T-cell (primary cell): ENCODE measurements at regions not wholly inside any gene's neighbourhood (a gene's known extent, or its start where the extent isn't known, plus 50 kb on each side); places are given as distances from the start of the nearest gene placed in this dataset.

Source experiments
- ATAC-seq, 4 experiments: fragments of 200-7000 bp in 3 of 4; fragments of 150-1000 bp in 1 of 4; cut with Tn5 transposase; replicated peaks in 1 of 4; 1 replicate in 3 of 4; 2 replicates in 1 of 4; pipeline ENCODE4 v1.10.0; 2021; ENCODE audit warnings: moderate library complexity in 3 of 4, mild to moderate bottlenecking in 2 of 4, moderate number of reproducible peaks in 1 of 4
- CTCF ChIA-PET, 2 donors: fragments of 300-600 bp; sonication (Branson Sonifier 250); formaldehyde crosslinking; loops; one replicate each; lab custom pipeline; 2022; ENCODE audit warnings: antibody characterized with exemption in 2 of 2; lab: Charles Lee
- POLR2A ChIA-PET, 2 donors: fragments of 300-600 bp; sonication (Branson Sonifier 250); formaldehyde crosslinking; loops; one replicate each; lab custom pipeline; 2022; ENCODE audit warnings: antibody characterized with exemption in 2 of 2; lab: Charles Lee
- DNase-seq, 35 experiments: peaks; one replicate each; pipeline versions ENCODE4 v3.0.0 to v3.0.0-alpha.2; 2013 to 2023
- H3K27ac ChIP-seq: one replicate; pipeline ENCODE4 v1.5.1; 2013; ENCODE audit warnings: low read length
- H3K27me3 ChIP-seq, 2 experiments: replicated peaks in 1 of 2; 1 replicate in 1 of 2; 2 replicates in 1 of 2; pipeline versions ENCODE4 v1.6.1 to v1.7.0; 2013; ENCODE audit warnings: low read length in 1 of 2, mixed read lengths in 1 of 2; ENCODE audit not compliant: control insufficient read depth in 2 of 2, insufficient read depth in 2 of 2; ENCODE audit errors: extremely low read depth in 1 of 2
- H3K36me3 ChIP-seq, 2 donors: 1 replicate in 1 of 2; 2 replicates in 1 of 2; pipeline versions ENCODE4 v1.6.1 to v1.7.0; 2013; ENCODE audit warnings: low read length in 1 of 2; ENCODE audit not compliant: control insufficient read depth in 2 of 2, insufficient read depth in 1 of 2; ENCODE audit errors: extremely low read depth in 1 of 2
- H3K4me1 ChIP-seq, 2 experiments: 1 replicate in 1 of 2; 2 replicates in 1 of 2; pipeline versions ENCODE4 v1.6.1 to v1.7.0; 2013; ENCODE audit warnings: low read length in 2 of 2, mixed read lengths in 1 of 2; ENCODE audit not compliant: insufficient read depth in 2 of 2, control insufficient read depth in 1 of 2; ENCODE audit errors: extremely low read depth in 1 of 2
- H3K4me3 ChIP-seq, 2 donors: 1 replicate in 1 of 2; 2 replicates in 1 of 2; pipeline versions ENCODE4 v1.5.1 to v1.7.0; 2013; ENCODE audit warnings: mild to moderate bottlenecking in 2 of 2, low read length in 1 of 2, moderate library complexity in 1 of 2; ENCODE audit not compliant: control insufficient read depth in 1 of 2; ENCODE audit errors: extremely low read depth in 1 of 2
- H3K9me3 ChIP-seq: 2 replicates; pipeline ENCODE4 v1.7.0; 2013
- H3K27ac Mint-ChIP-seq, 2 donors: one replicate each; pipeline ENCODE4 v1.8.0; 2020 to 2021; ENCODE audit warnings: mild to moderate bottlenecking in 2 of 2, mixed read lengths in 2 of 2
- H3K27me3 Mint-ChIP-seq, 2 donors: one replicate each; pipeline ENCODE4 v1.8.0; 2021 to 2022; ENCODE audit warnings: mixed read lengths in 2 of 2
- H3K36me3 Mint-ChIP-seq: one replicate; pipeline ENCODE4 v1.8.0; 2021; ENCODE audit warnings: mixed read lengths
- H3K4me1 Mint-ChIP-seq, 3 donors: one replicate each; pipeline ENCODE4 v1.8.0; 2020 to 2022; ENCODE audit warnings: mixed read lengths in 3 of 3, mild to moderate bottlenecking in 1 of 3
- H3K4me3 Mint-ChIP-seq, 3 donors: one replicate each; pipeline ENCODE4 v1.8.0; 2020 to 2022; ENCODE audit warnings: mild to moderate bottlenecking in 3 of 3, mixed read lengths in 3 of 3, moderate library complexity in 3 of 3
- H3K9me3 Mint-ChIP-seq, 3 donors: one replicate each; pipeline ENCODE4 v1.8.0; 2020 to 2022; ENCODE audit warnings: mixed read lengths in 3 of 3
- WGBS: methylation state at CpG from one replicate; pipeline ENCODE4 v1.1.5; 2013; ENCODE audit warnings: missing lambda C conversion rate; ENCODE audit not compliant: insufficient coverage; 5-methylcytosine and 5-hydroxymethylcytosine counted together

GRCh38 chr18:45539491-45539891 lies 75.8 kb upstream of the SLC14A2 start:
- Mint-ChIP-seq H3K4me1 (no peaks in the 10 kb centered on the region), H3K27ac (no peak overlapping the region), H3K27me3 (peaks cover 21 to 24% of the 10 kb centered on the region in 2 donors), H3K4me3 (no peak overlapping the region), H3K9me3 (peaks cover 4 to 7% (median 6%) of the 10 kb centered on the region in 3 donors), H3K36me3 (no peaks in the 10 kb centered on the region)
- CTCF ChIA-PET = no interaction called here
- Histone ChIP-seq H3K36me3 (no peaks in the 10 kb centered on the region), H3K4me1 (no peaks in the 10 kb centered on the region), H3K27ac (no peak overlapping the region), H3K9me3 (no peaks in the 10 kb centered on the region), H3K4me3 (no peak overlapping the region), H3K27me3 (peaks cover 0 to 8% of the 10 kb centered on the region in 2 experiments)
- 56% methylated on average over 2 of the region's 5 CpGs for WGBS
- ATAC-seq (no peak), DNase-seq (no peak)
- POLR2A ChIA-PET = no interaction called here

GRCh38 chr18:45540125-45540524 lies 75.2 kb upstream of the SLC14A2 start:
- Mint-ChIP-seq H3K4me3 (no peak overlapping the region), H3K4me1 (no peaks in the 10 kb centered on the region), H3K9me3 (peaks cover 4 to 7% (median 6%) of the 10 kb centered on the region in 3 donors), H3K36me3 (no peaks in the 10 kb centered on the region), H3K27me3 (peaks cover 18 to 21% of the 10 kb centered on the region in 2 donors), H3K27ac (no peak overlapping the region)
- 87% methylated on average over 6 of the region's 7 CpGs for WGBS
- Histone ChIP-seq H3K27me3 (peaks cover 0 to 8% of the 10 kb centered on the region in 2 experiments), H3K36me3 (no peaks in the 10 kb centered on the region), H3K4me1 (no peaks in the 10 kb centered on the region), H3K4me3 (no peak overlapping the region), H3K9me3 (no peaks in the 10 kb centered on the region), H3K27ac (no peak overlapping the region)
- DNase-seq = no peak
- ATAC-seq = no peak
- ChIA-PET CTCF (no interaction called here), POLR2A (no interaction called here)

GRCh38 chr18:45541421-45541820 lies 73.9 kb upstream of the SLC14A2 start:
- Mint-ChIP-seq H3K36me3 (no peaks in the 10 kb centered on the region), H3K27me3 (peaks cover 8 to 9% of the 10 kb centered on the region in 2 donors), H3K9me3 (peaks cover 4 to 7% (median 6%) of the 10 kb centered on the region in 3 donors), H3K27ac (no peak overlapping the region), H3K4me3 (no peak overlapping the region), H3K4me1 (no peaks in the 10 kb centered on the region)
- Histone ChIP-seq H3K27me3 (peaks cover 0 to 5% of the 10 kb centered on the region in 2 experiments), H3K9me3 (no peaks in the 10 kb centered on the region), H3K36me3 (no peaks in the 10 kb centered on the region), H3K4me1 (no peaks in the 10 kb centered on the region), H3K27ac (no peak overlapping the region), H3K4me3 (no peak overlapping the region)
- ATAC-seq (no peak), DNase-seq (no peak)
- POLR2A ChIA-PET = no interaction called here
- 100% methylated on average over 1 of the region's 2 CpGs for WGBS
- CTCF ChIA-PET = no interaction called here

GRCh38 chr18:45542043-45542442 lies 73.2 kb upstream of the SLC14A2 start:
- peaks cover 4 to 7% (median 6%) of the 10 kb centered on the region in 3 donors for H3K9me3 Mint-ChIP-seq
- H3K27me3 Mint-ChIP-seq = peaks cover 4 to 6% of the 10 kb centered on the region in 2 donors
- DNase-seq (no peak), ATAC-seq (no peak)
- Histone ChIP-seq H3K4me3 (no peak overlapping the region), H3K36me3 (no peaks in the 10 kb centered on the region), H3K9me3 (no peaks in the 10 kb centered on the region), H3K4me1 (no peaks in the 10 kb centered on the region), H3K27ac (no peak overlapping the region), H3K27me3 (peaks cover 0 to 5% of the 10 kb centered on the region in 2 experiments)
- no peaks in the 10 kb centered on the region for H3K36me3 Mint-ChIP-seq
- 85% methylated on average over 5 of the region's 5 CpGs for WGBS
- no peaks in the 10 kb centered on the region for H3K4me1 Mint-ChIP-seq
- no peak overlapping the region for H3K27ac Mint-ChIP-seq
- H3K4me3 Mint-ChIP-seq = no peak overlapping the region
- ChIA-PET POLR2A (no interaction called here), CTCF (no interaction called here)

- Histone ChIP-seq H3K27ac (no peak overlapping the region), H3K27me3 (peaks cover 0 to 4% of the 10 kb centered on the region in 2 experiments), H3K4me3 (no peak overlapping the region), H3K4me1 (no peaks in the 10 kb centered on the region), H3K36me3 (no peaks in the 10 kb centered on the region), H3K9me3 (no peaks in the 10 kb centered on the region)
- WGBS = 67% methylated on average over 2 of the region's 4 CpGs
- H3K9me3 Mint-ChIP-seq = no peaks in the 10 kb centered on the region
- no peak overlapping the region for H3K4me3 Mint-ChIP-seq
- DNase-seq = no peak
- POLR2A ChIA-PET = no interaction called here
- no peak overlapping the region for H3K27ac Mint-ChIP-seq
- peaks cover 23 to 24% of the 10 kb centered on the region in 2 donors for H3K27me3 Mint-ChIP-seq
- CTCF ChIA-PET = no interaction called here
- no peak for ATAC-seq
- no peaks in the 10 kb centered on the region for H3K4me1 Mint-ChIP-seq
- H3K36me3 Mint-ChIP-seq = no peaks in the 10 kb centered on the region
Measured at GRCh38 chr18:45547910-45548309, 67.4 kb upstream of the SLC14A2 start.

- CTCF ChIA-PET = no interaction called here
- Histone ChIP-seq H3K9me3 (no peaks in the 10 kb centered on the region), H3K27ac (no peak overlapping the region), H3K4me3 (no peak overlapping the region), H3K36me3 (no peaks in the 10 kb centered on the region), H3K4me1 (no peaks in the 10 kb centered on the region), H3K27me3 (peaks cover 0 to 4% of the 10 kb centered on the region in 2 experiments)
- Mint-ChIP-seq H3K9me3 (no peaks in the 10 kb centered on the region), H3K27me3 (peaks cover 23% of the 10 kb centered on the region in 2 donors), H3K36me3 (no peaks in the 10 kb centered on the region), H3K4me1 (no peaks in the 10 kb centered on the region), H3K27ac (no peak overlapping the region), H3K4me3 (no peak overlapping the region)
- no CpG with 5 or more reads among the region's 1 CpG for WGBS
- no peak for DNase-seq
- POLR2A ChIA-PET = no interaction called here
- ATAC-seq = no peak
Measured at GRCh38 chr18:45548614-45549013, 66.7 kb upstream of the SLC14A2 start.

- H3K27me3 Mint-ChIP-seq = peaks cover 22 to 23% of the 10 kb centered on the region in 2 donors
- POLR2A ChIA-PET = interaction anchor here in 1 of 2 donors (0.6 kb wide), 1 partner anchor 814 kb away, joined by 5 read pairs; no protein-coding TSS in a partner anchor
Measured at GRCh38 chr18:45549290-45549689, 66.0 kb upstream of the SLC14A2 start.

More at GRCh38 chr18:45549290-45549689, 66.0 kb upstream of the SLC14A2 start:
- H3K36me3 ChIP-seq = no peaks in the 10 kb centered on the region
- no peaks in the 10 kb centered on the region for H3K9me3 Mint-ChIP-seq
- H3K27ac ChIP-seq = no peak overlapping the region
- no peaks in the 10 kb centered on the region for H3K4me1 ChIP-seq
- H3K27ac Mint-ChIP-seq = no peak overlapping the region
- H3K9me3 ChIP-seq = no peaks in the 10 kb centered on the region
- ATAC-seq = no peak
- H3K4me3 Mint-ChIP-seq = no peak overlapping the region
- WGBS = 100% methylated on average over 1 of the region's 7 CpGs
- no peaks in the 10 kb centered on the region for H3K36me3 Mint-ChIP-seq
- CTCF ChIA-PET = no interaction called here
- H3K27me3 ChIP-seq = peaks cover 0 to 4% of the 10 kb centered on the region in 2 experiments
- H3K4me1 Mint-ChIP-seq = no peaks in the 10 kb centered on the region
- no peak for DNase-seq
- H3K4me3 ChIP-seq = no peak overlapping the region
